ENCODE measurements at regions not wholly inside any gene's neighbourhood (a gene's known extent, or its start where the extent isn't known, plus 50 kb on each side); places are given as distances from the start of the nearest gene placed in this dataset.

GRCh38 chr10:6980353-6980752 lies 400.3 kb upstream of the PRKCQ start:
- intact Hi-C loops (cut with micrococcal nuclease) = no loop called here
- H4K20me1 ChIP-seq (ENCODE audit: low read length) = no peaks in the 10 kb centered on the region
- H3K4me3 ChIP-seq (ENCODE audit: low read length) = no peak overlapping the region
- ChIA-PET CTCF (no interaction called here), POLR2A (ENCODE audit: unreplicated experiment) (no interaction called here)
- H3K27me3 ChIP-seq (ENCODE audit: low read length) = peaks cover 25% of the 10 kb centered on the region; the same call in 1 of the 2 replicates
- no peak overlapping the region for H3K27ac ChIP-seq (ENCODE audit: low read length)
- H3F3A ChIP-seq (ENCODE audit: low read length, unreplicated experiment) = no peaks in the 10 kb centered on the region
- no peak overlapping the region for H2AFZ ChIP-seq (ENCODE audit: low read length)
- no peak overlapping the region for H3K9ac ChIP-seq (ENCODE audit: low read length)
- H3K79me2 ChIP-seq (ENCODE audit: low read length) = no peaks in the 10 kb centered on the region
- no peaks in the 10 kb centered on the region for H3K4me1 ChIP-seq (ENCODE audit: insufficient read depth, low read length)
- no TSS peak for BruUV-seq (replicated peaks)
- no peaks in the 10 kb centered on the region for H3K9me2 ChIP-seq (replicated peaks; ENCODE audit: low read length)
- ATAC-seq (no peak), DNase-seq (no peak)
- H3K9me3 ChIP-seq (ENCODE audit: low read length) = no peaks in the 10 kb centered on the region
- no peak overlapping the region for H3K4me2 ChIP-seq (ENCODE audit: low read length)
- no peak for TF ChIP-seq CTCF (conservative IDR thresholded peaks at IDR 0.05; ENCODE audit: low read depth, low read length)
- no peak for TF ChIP-seq EZH2phosphoT487 (IDR thresholded peaks at IDR 0.05; ENCODE audit: borderline replicate concordance, low read length)
- TF ChIP-seq EZH2 (IDR thresholded peaks at IDR 0.05; ENCODE audit: low read length, unreplicated experiment) = no peak
- H3K36me3 ChIP-seq (ENCODE audit: low read depth, low read length) = no peaks in the 10 kb centered on the region

- H2AFZ ChIP-seq (ENCODE audit: low read length) = no peak overlapping the region
- H3K4me1 ChIP-seq (ENCODE audit: insufficient read depth, low read length) = no peaks in the 10 kb centered on the region
- no peaks in the 10 kb centered on the region for H3K9me3 ChIP-seq (ENCODE audit: low read length)
- H3F3A ChIP-seq (ENCODE audit: low read length, unreplicated experiment) = no peaks in the 10 kb centered on the region
- H3K36me3 ChIP-seq (ENCODE audit: low read depth, low read length) = no peaks in the 10 kb centered on the region
- H3K9me2 ChIP-seq (replicated peaks; ENCODE audit: low read length) = no peaks in the 10 kb centered on the region
- BruUV-seq (replicated peaks) = no TSS peak
- ATAC-seq = no peak
- ChIA-PET POLR2A (ENCODE audit: unreplicated experiment) (no interaction called here), CTCF (no interaction called here)
- intact Hi-C loops (cut with micrococcal nuclease) = no loop called here
- H3K4me3 ChIP-seq (ENCODE audit: low read length) = no peak overlapping the region
- no peak overlapping the region for H3K27ac ChIP-seq (ENCODE audit: low read length)
- no peaks in the 10 kb centered on the region for H4K20me1 ChIP-seq (ENCODE audit: low read length)
- no peak for DNase-seq
- no peak overlapping the region for H3K4me2 ChIP-seq (ENCODE audit: low read length)
- TF ChIP-seq CTCF (conservative IDR thresholded peaks at IDR 0.05; ENCODE audit: low read depth, low read length) = no peak
- TF ChIP-seq EZH2 (IDR thresholded peaks at IDR 0.05; ENCODE audit: low read length, unreplicated experiment) = no peak
- TF ChIP-seq EZH2phosphoT487 (IDR thresholded peaks at IDR 0.05; ENCODE audit: borderline replicate concordance, low read length) = no peak
- no peak overlapping the region for H3K9ac ChIP-seq (ENCODE audit: low read length)
- peaks cover 25% of the 10 kb centered on the region; the same call in 1 of the 2 replicates for H3K27me3 ChIP-seq (ENCODE audit: low read length)
- H3K79me2 ChIP-seq (ENCODE audit: low read length) = no peaks in the 10 kb centered on the region
These were observed 399.3 kb upstream of the PRKCQ start for GRCh38 chr10:6979371-6979770.

GRCh38 chr10:6978187-6978627 lies 398.1 kb upstream of the PRKCQ start:
- no TSS peak for BruUV-seq (replicated peaks)
- Histone ChIP-seq H3K4me3 (ENCODE audit: low read length) (no peak overlapping the region), H3K36me3 (ENCODE audit: low read depth, low read length) (no peaks in the 10 kb centered on the region), H2AFZ (ENCODE audit: low read length) (no peak overlapping the region), H3K9ac (ENCODE audit: low read length) (no peak overlapping the region), H3K27me3 (ENCODE audit: low read length) (peaks cover 25% of the 10 kb centered on the region; the same call in 1 of the 2 replicates), H3F3A (ENCODE audit: low read length, unreplicated experiment) (no peaks in the 10 kb centered on the region), H3K9me2 (replicated peaks; ENCODE audit: low read length) (no peaks in the 10 kb centered on the region), H3K9me3 (ENCODE audit: low read length) (no peaks in the 10 kb centered on the region), H3K27ac (ENCODE audit: low read length) (no peak overlapping the region), H3K4me2 (ENCODE audit: low read length) (no peak overlapping the region), H3K79me2 (ENCODE audit: low read length) (no peaks in the 10 kb centered on the region), H3K4me1 (ENCODE audit: insufficient read depth, low read length) (no peaks in the 10 kb centered on the region), H4K20me1 (ENCODE audit: low read length) (no peaks in the 10 kb centered on the region)
- ATAC-seq = no peak
- intact Hi-C loops (cut with micrococcal nuclease) = no loop called here
- DNase-seq = no peak
- TF ChIP-seq EZH2 (IDR thresholded peaks at IDR 0.05; ENCODE audit: low read length, unreplicated experiment) (no peak), EZH2phosphoT487 (IDR thresholded peaks at IDR 0.05; ENCODE audit: borderline replicate concordance, low read length) (no peak), CTCF (conservative IDR thresholded peaks at IDR 0.05; ENCODE audit: low read depth, low read length) (no peak)
- POLR2A ChIA-PET (ENCODE audit: unreplicated experiment) = no interaction called here
- CTCF ChIA-PET = interaction anchor here (0.6 kb wide), 1 partner anchor 335 kb away, joined by 3 read pairs; no protein-coding TSS in a partner anchor
